ENCODE measurements at regions not wholly inside any gene's neighbourhood (a gene's known extent, or its start where the extent isn't known, plus 50 kb on each side); places are given as distances from the start of the nearest gene placed in this dataset.

GRCh38 chr1:181317261-181317930 is 165.9 kb upstream of the CACNA1E start:
- in situ Hi-C loops (cut with MboI; ENCODE audit: low sequenced_read_pairs) = no loop called here
- no peaks in the 10 kb centered on the region for H3K79me1 ChIP-seq (ENCODE audit: low read depth in 1 of 2, low read length in 2 of 2)
- H3K27ac ChIP-seq (ENCODE audit: insufficient read depth, low read length) = no peak overlapping the region
- ChIA-PET CTCF (interaction anchor here (0.6 kb wide), 1 partner anchor 106 kb away, joined by 4 read pairs; no protein-coding TSS in a partner anchor), POLR2A (ENCODE audit: unreplicated experiment) (no interaction called here)
- H3K9ac ChIP-seq (ENCODE audit: low read depth, low read length) = no peak overlapping the region
- intact Hi-C loops (cut with micrococcal nuclease) = no loop called here
- no peak overlapping the region for H3K4me2 ChIP-seq (ENCODE audit: low read depth, low read length)
- no peak overlapping the region for H3K56ac ChIP-seq (ENCODE audit: extremely low read depth, insufficient read depth, low read length)
- no peak overlapping the region for H4K91ac ChIP-seq (ENCODE audit: insufficient read depth, low read depth, low read length)
- dilution Hi-C loops (cut with HindIII; ENCODE audit: low sequenced_read_pairs, unreplicated experiment) = no loop called here
- DNase-seq (no peak), ATAC-seq (ENCODE audit: low read depth) (no peak)
- H2BK15ac ChIP-seq (ENCODE audit: low read depth, low read length) = no peak overlapping the region
- no peak overlapping the region for H3K18ac ChIP-seq (ENCODE audit: low read depth, low read length)
- H4K20me1 ChIP-seq (ENCODE audit: insufficient read depth, low read length) = no peaks in the 10 kb centered on the region
- H2AK5ac ChIP-seq (ENCODE audit: low read depth, low read length) = no peak overlapping the region
- H3K4me1 ChIP-seq (ENCODE audit: control insufficient read depth, insufficient read depth, low read length) = no peaks in the 10 kb centered on the region
- H2BK120ac ChIP-seq (ENCODE audit: low read depth, low read length) = no peak overlapping the region
- H2BK5ac ChIP-seq (ENCODE audit: low read depth, low read length, poor library complexity, severe bottlenecking) = no peak overlapping the region
- H3K4me3 ChIP-seq (ENCODE audit: insufficient read depth, low read depth, low read length) = no peak overlapping the region
- no TSS peak for BruUV-seq (replicated peaks)
- H3K9me1 ChIP-seq (ENCODE audit: insufficient read depth, low read length) = no peaks in the 10 kb centered on the region
- no peak overlapping the region for H4K8ac ChIP-seq (ENCODE audit: low read depth in 2 of 2, low read length in 2 of 2)
- H2BK20ac ChIP-seq (ENCODE audit: low read depth, low read length) = no peak overlapping the region
- no peak overlapping the region for H2AFZ ChIP-seq (replicated peaks; ENCODE audit: low read length, poor library complexity)
- TF ChIP-seq MXI1 (IDR thresholded peaks at IDR 0.05; ENCODE audit: borderline replicate concordance, low read depth, low read length) = no peak
- TF ChIP-seq POLR2A (IDR thresholded peaks at IDR 0.05; ENCODE audit: low read depth, low read length) = no peak
- TF ChIP-seq CTCF (conservative IDR thresholded peaks at IDR 0.05; ENCODE audit: low read depth, low read length) = no peak
- no peak for TF ChIP-seq CEBPB (IDR thresholded peaks at IDR 0.05; ENCODE audit: low read depth, low read length)
- TF ChIP-seq RAD21 (IDR thresholded peaks at IDR 0.05; ENCODE audit: low read length) = no peak
- no peak for TF ChIP-seq USF2 (IDR thresholded peaks at IDR 0.05; ENCODE audit: low read depth, low read length)
- TF ChIP-seq RFX5 (IDR thresholded peaks at IDR 0.05; ENCODE audit: low read depth, low read length) = no peak
- no peak for TF ChIP-seq MAZ (IDR thresholded peaks at IDR 0.05; ENCODE audit: borderline replicate concordance, low read depth, low read length)
- no peak for TF ChIP-seq CHD1 (IDR thresholded peaks at IDR 0.05; ENCODE audit: low read depth, low read length)
- no peak for TF ChIP-seq FOS (IDR thresholded peaks at IDR 0.05; ENCODE audit: low read depth, low read length)
- TF ChIP-seq BHLHE40 (IDR thresholded peaks at IDR 0.05; ENCODE audit: low read depth, low read length) = no peak
- TF ChIP-seq MAFK (IDR thresholded peaks at IDR 0.05; ENCODE audit: low read depth, low read length) = no peak
- H3K27me3 ChIP-seq (ENCODE audit: control insufficient read depth, insufficient read depth, low read length) = peaks cover 46% of the 10 kb centered on the region
- H3K4ac ChIP-seq (ENCODE audit: low read depth, low read length) = no peak overlapping the region
- no peak overlapping the region for H3K23ac ChIP-seq (ENCODE audit: low read depth, low read length)
- no peaks in the 10 kb centered on the region for H3K36me3 ChIP-seq (ENCODE audit: control insufficient read depth, insufficient read depth, low read length)
- no peak overlapping the region for H3K14ac ChIP-seq (replicated peaks; ENCODE audit: low read depth, low read length)
- no peak overlapping the region for H2AK9ac ChIP-seq (replicated peaks; ENCODE audit: low read depth, low read length, poor library complexity)
- no peaks in the 10 kb centered on the region for H3K9me3 ChIP-seq (ENCODE audit: control insufficient read depth, insufficient read depth, low read length)
- 11% methylated on average over 5 of the region's 32 CpGs; no CpG with 5 or more reads in 1 of the 2 experiments for WGBS, 2 experiments (ENCODE audit: extremely low coverage in 2 of 2, insufficient read length in 1 of 2)
- no peak overlapping the region for H4K5ac ChIP-seq (ENCODE audit: low read depth, low read length)

All from IMR-90 (cell line).